Astrocyte (in vitro differentiated cells and primary cell): ENCODE measurements at regions not wholly inside any gene's neighbourhood (a gene's known extent, or its start where the extent isn't known, plus 50 kb on each side); places are given as distances from the start of the nearest gene placed in this dataset.

Experiments
- DNase-seq: peaks from one replicate; pipeline ENCODE4 v3.0.0-alpha.2; 2010; ENCODE audit warnings: low read depth
- FAIRE-seq: peaks from 2 replicates; lab custom pipeline; 2011; peaks lifted over from hg19 to GRCh38; lab: Jason Lieb, UNC
- H2AFZ ChIP-seq: 2 replicates; pipeline ENCODE4 v1.6.0; 2012; ENCODE audit warnings: low read depth, low read length, inconsistent platforms
- H3K27ac ChIP-seq: 2 replicates; pipeline ENCODE4 v1.5.1; 2011; ENCODE audit warnings: low read depth, low read length, inconsistent platforms
- H3K27me3 ChIP-seq: 2 replicates; pipeline ENCODE4 v1.6.0; 2011; ENCODE audit warnings: low read length, inconsistent platforms; ENCODE audit not compliant: insufficient read depth
- H3K36me3 ChIP-seq: 2 replicates; pipeline ENCODE4 v1.5.1; 2011; ENCODE audit warnings: low read length, inconsistent platforms; ENCODE audit not compliant: insufficient read depth
- H3K4me1 ChIP-seq: 2 replicates; pipeline ENCODE4 v1.5.1; 2011; ENCODE audit warnings: low read length, inconsistent platforms; ENCODE audit not compliant: insufficient read depth
- H3K4me2 ChIP-seq: 2 replicates; pipeline ENCODE4 v1.6.0; 2012; ENCODE audit warnings: low read length, inconsistent platforms
- H3K4me3 ChIP-seq: 2 replicates; pipeline ENCODE4 v1.5.1; 2011; ENCODE audit warnings: low read depth, mild to moderate bottlenecking, low read length, inconsistent platforms; ENCODE audit not compliant: insufficient read depth
- H3K79me2 ChIP-seq: 2 replicates; pipeline ENCODE4 v1.6.0; 2012; ENCODE audit warnings: mild to moderate bottlenecking, low read length, inconsistent platforms; ENCODE audit not compliant: insufficient read depth
- H3K9ac ChIP-seq: 2 replicates; pipeline ENCODE4 v1.6.0; 2012; ENCODE audit warnings: mild to moderate bottlenecking, low read length, inconsistent platforms
- H3K9me3 ChIP-seq: 2 replicates; pipeline ENCODE4 v1.5.1; 2012; ENCODE audit warnings: low read depth, mild to moderate bottlenecking, low read length, inconsistent platforms; ENCODE audit not compliant: insufficient read depth
- H4K20me1 ChIP-seq: 2 replicates; pipeline ENCODE4 v1.6.0; 2012; ENCODE audit warnings: low read length, inconsistent platforms; ENCODE audit not compliant: insufficient read depth
- H3K27ac Mint-ChIP-seq: one replicate; pipeline ENCODE4 v1.8.0; 2021; ENCODE audit warnings: mild to moderate bottlenecking, mixed read lengths; ENCODE audit not compliant: unreplicated experiment
- H3K27me3 Mint-ChIP-seq: one replicate; pipeline ENCODE4 v1.8.0; 2021; ENCODE audit warnings: low read depth, mixed read lengths; ENCODE audit not compliant: unreplicated experiment
- H3K36me3 Mint-ChIP-seq: one replicate; pipeline ENCODE4 v1.8.0; 2021; ENCODE audit warnings: low read depth, mixed read lengths; ENCODE audit not compliant: unreplicated experiment
- H3K4me1 Mint-ChIP-seq: one replicate; pipeline ENCODE4 v1.8.0; 2021; ENCODE audit warnings: low read depth, mixed read lengths; ENCODE audit not compliant: unreplicated experiment
- H3K4me3 Mint-ChIP-seq: one replicate; pipeline ENCODE4 v1.8.0; 2021; ENCODE audit warnings: mild to moderate bottlenecking, moderate library complexity, mixed read lengths; ENCODE audit not compliant: unreplicated experiment
- H3K9me3 Mint-ChIP-seq: one replicate; pipeline ENCODE4 v1.8.0; 2021; ENCODE audit warnings: mild to moderate bottlenecking, mixed read lengths; ENCODE audit not compliant: unreplicated experiment
- CTCF ChIP-seq: IDR thresholded peaks from 2 replicates; pipeline ENCODE4 v1.5.1; 2011; ENCODE audit warnings: low read depth, mild to moderate bottlenecking, inconsistent platforms, low read length, moderate library complexity; ENCODE audit not compliant: insufficient read depth
- EZH2 ChIP-seq: IDR thresholded peaks from 2 replicates; pipeline ENCODE4 v1.6.1; 2012; ENCODE audit warnings: mild to moderate bottlenecking, low read length, inconsistent platforms; ENCODE audit not compliant: insufficient read depth

DNA sequence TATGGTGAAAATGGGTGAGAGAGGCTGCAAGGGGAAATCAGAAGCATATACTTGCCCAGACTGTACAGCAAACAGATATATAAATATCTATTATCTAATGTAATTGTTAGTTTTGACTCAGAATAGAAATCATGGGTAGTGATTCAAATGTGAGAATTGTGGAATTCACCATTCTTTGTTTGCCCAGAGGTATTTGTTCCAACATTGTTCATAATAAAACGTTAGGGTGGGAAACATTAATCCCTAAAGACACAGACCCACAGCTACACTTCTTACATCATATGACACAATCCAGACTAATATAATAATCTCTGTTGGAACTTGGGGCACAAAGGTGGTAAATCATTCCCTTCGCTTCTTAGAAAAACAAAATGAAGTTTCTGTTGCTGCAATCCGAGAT, 646.5 kb upstream of the SLITRK6 start:
- peak overlapping the region; percentile 38 for H2AFZ ChIP-seq

GRCh38 chr13:86446311-86446710, 647.1 kb upstream of the SLITRK6 start:
- no peaks in the 10 kb centered on the region for H3K36me3 Mint-ChIP-seq
- no peak for FAIRE-seq

More for the DNA sequence above, 646.5 kb upstream of the SLITRK6 start:
- Histone ChIP-seq H3K27ac (peak overlapping the region; percentile 80), H3K9me3 (no peaks in the 10 kb centered on the region), H3K79me2 (no peaks in the 10 kb centered on the region), H3K4me3 (no peak overlapping the region), H3K36me3 (no peaks in the 10 kb centered on the region), H3K4me2 (peak overlapping the region; percentile 54), H4K20me1 (no peaks in the 10 kb centered on the region), H3K4me1 (peaks cover 11% of the 10 kb centered on the region), H3K9ac (peak overlapping the region; percentile 65), H3K27me3 (no peaks in the 10 kb centered on the region)
- Mint-ChIP-seq H3K4me3 (no peak overlapping the region), H3K36me3 (no peaks in the 10 kb centered on the region), H3K27ac (peak overlapping the region; percentile 76), H3K4me1 (peaks cover 8% of the 10 kb centered on the region), H3K27me3 (no peaks in the 10 kb centered on the region), H3K9me3 (no peaks in the 10 kb centered on the region)
- TF ChIP-seq CTCF (no peak), EZH2 (no peak)
- FAIRE-seq (no peak), DNase-seq (peak; percentile 42)

More at GRCh38 chr13:86446311-86446710, 647.1 kb upstream of the SLITRK6 start:
- Mint-ChIP-seq H3K4me3 (no peak overlapping the region), H3K9me3 (no peaks in the 10 kb centered on the region), H3K27ac (peak overlapping the region; percentile 76), H3K4me1 (peaks cover 8% of the 10 kb centered on the region), H3K27me3 (no peaks in the 10 kb centered on the region)
- TF ChIP-seq EZH2 (no peak), CTCF (no peak)
- H3K79me2 ChIP-seq = no peaks in the 10 kb centered on the region
- no peaks in the 10 kb centered on the region for H3K36me3 ChIP-seq
- H3K4me2 ChIP-seq = peak overlapping the region; percentile 54
- peaks cover 11% of the 10 kb centered on the region for H3K4me1 ChIP-seq
- no peak overlapping the region for H3K4me3 ChIP-seq
- peak overlapping the region; percentile 65 for H3K9ac ChIP-seq
- no peaks in the 10 kb centered on the region for H4K20me1 ChIP-seq
- H3K27me3 ChIP-seq = no peaks in the 10 kb centered on the region
- peak; percentile 86 for DNase-seq
- peak overlapping the region; percentile 38 for H2AFZ ChIP-seq
- no peaks in the 10 kb centered on the region for H3K9me3 ChIP-seq
- H3K27ac ChIP-seq = peak overlapping the region; percentile 80
